T-helper 22 cell (primary cell): ENCODE measurements at regions not wholly inside any gene's neighbourhood (a gene's known extent, or its start where the extent isn't known, plus 50 kb on each side); places are given as distances from the start of the nearest gene placed in this dataset.

Experiments
- DNase-seq: peaks from one replicate; pipeline ENCODE4 v3.0.0-alpha.2; 2020; ENCODE audit warnings: low read depth

DNA sequence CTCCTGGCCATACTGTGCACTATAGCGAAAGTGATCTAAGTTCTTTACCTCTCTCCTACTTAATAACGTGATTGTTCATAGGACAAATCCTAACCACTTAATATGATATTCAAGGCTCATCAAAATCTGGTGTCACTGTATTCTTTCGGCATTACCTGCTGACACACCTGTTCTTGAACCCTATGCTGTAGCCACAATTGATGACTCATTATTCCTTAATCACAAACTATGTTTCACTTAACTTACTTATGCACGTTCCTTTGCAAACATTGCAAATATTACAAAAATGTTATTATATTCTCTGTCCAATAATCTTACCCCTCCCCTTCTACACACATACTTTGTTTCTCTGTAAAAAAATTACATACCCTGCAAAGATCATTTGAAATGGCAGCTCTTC lies 158.1 kb upstream of the ADRA1B start:
- DNase-seq, result no peak

DNA sequence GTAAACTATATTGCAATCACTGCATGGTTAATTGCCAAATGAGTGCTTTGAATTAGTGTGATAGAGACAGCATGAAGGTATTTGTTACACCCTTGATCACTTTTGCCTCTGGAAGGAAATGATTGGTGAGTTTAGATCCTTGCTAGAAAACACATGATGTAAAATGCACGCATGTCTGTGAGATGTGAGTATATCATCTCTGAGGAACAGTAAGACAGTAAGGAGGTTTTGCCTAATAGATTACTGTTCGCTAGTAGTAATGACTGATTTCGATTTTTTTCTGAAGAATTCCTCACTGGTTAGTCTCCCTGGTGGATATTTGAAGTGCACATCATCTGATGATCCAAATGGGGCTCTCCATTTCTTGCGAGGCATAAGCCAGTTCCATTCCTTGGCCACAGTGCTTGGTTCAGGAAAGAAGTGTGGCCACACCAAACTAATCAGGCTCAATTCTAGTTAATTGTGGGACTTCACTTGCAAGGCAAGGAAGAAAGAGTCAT lies 156.4 kb upstream of the ADRA1B start:
- DNase-seq, result no peak

DNA sequence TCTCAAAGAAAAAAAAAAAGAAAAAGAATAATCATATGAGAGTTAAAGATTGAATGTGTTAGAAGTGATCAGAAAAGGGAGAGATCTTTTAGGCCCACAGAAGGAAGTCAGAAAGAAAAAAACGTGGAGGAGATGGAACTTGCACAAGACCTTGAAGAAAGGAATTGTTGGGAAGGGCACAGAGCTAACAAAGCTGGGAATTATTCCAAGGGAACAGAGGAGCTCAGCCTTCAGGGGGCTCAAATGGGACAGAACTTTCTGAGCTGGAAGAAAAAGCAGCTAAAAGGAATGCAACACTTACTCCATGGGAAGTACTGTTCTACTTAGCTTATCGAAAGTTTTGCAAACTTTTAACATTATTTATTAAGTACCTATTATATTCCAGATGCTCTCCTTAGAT lies 153.4 kb upstream of the ADRA1B start:
- no peak for DNase-seq

GRCh38 chr5:159763562-159763961 lies 152.7 kb upstream of the ADRA1B start:
- no peak for DNase-seq

DNA sequence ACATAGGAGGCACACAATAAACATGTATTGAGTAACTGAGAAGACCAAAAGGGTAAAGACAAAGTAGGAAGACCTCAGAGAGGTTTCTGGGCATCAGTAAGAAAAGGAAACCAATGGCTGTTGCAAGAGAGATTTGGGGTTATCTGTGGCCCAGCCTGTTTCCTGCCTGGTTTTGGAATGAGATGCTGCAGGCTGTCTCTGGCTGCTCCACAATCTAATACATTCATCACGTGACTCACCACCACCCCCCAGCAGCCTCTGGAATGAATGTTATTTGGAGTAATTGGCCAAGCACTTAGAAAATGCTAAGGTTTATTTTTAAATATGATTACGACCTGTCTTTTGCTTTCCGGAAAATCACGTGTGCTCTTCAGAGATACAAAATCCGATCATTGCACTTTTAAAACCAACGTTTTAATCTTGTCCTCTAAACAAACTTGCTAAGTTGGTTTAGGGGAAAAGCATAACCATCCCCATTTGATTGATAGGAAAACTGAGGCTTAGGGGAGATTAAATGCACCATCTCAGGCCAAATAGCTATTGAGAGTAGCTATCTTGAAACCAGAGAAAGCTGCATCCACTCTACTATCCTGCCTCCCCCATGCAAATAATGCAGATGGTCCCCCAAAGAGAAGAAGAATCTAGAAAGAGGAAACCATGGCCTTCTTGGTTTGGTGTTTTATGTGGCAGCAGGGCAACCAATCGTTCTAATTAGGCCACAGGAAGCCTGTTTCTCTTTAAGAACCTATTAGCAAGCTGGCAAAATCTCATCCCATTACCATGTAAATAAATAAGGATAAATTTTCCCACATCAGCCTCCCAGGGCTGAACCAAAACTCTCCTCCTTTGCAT lies 151.8 kb upstream of the ADRA1B start:
- DNase-seq, result no peak

DNA sequence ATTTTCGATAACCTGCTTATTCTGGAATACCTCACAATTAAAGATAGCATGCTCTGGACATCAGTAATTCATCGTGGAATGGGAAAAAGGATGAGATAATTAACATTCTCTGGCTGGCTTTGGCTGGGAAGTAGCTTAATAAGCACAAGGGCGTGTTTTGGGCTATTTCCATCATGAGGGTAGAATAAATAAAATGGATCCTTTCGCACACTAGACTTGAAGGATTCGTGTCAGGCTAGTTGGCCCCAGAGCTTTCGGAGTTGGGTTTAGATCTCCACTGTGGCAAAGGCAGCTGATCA lies 151.2 kb upstream of the ADRA1B start:
- no peak for DNase-seq

DNA sequence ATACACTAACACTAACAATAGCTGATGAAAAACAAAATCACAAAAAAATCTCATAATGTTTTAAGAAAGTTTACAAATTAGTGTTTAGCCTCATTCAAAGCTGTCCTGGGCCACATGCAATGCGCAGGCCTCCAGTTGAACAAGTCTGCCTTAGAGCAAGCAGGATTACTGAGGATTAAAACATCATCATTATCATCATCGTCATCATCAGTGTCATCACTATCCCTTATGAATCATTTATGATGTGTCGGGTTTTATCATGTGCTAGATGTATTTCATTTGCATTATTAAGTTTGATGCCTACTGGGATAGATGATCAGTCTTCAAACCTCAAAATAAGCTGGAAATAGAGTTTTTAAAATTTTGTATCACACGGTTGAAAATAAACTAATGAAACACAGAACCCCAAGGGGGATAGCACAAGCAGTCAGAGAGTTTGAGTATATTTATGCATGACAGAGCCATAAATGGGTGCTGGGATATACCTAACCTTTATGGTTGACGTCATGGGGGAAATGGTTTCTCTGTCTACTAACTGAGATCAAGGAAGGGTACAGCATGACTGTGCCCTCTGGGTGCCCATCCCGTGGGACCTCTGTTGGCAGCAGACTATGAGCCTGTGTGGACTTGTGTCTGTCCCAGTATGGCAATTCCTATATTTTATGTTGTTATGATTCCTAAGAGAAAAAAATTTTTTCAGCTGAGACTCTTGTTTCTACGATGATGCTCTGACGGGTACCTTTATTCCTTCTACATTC lies 150.3 kb upstream of the ADRA1B start:
- DNase-seq, result no peak

GRCh38 chr5:159768243-159768642 lies 148.0 kb upstream of the ADRA1B start:
- DNase-seq, result no peak

GRCh38 chr5:159772698-159773061 lies 143.6 kb upstream of the ADRA1B start:
- no peak for DNase-seq

DNA sequence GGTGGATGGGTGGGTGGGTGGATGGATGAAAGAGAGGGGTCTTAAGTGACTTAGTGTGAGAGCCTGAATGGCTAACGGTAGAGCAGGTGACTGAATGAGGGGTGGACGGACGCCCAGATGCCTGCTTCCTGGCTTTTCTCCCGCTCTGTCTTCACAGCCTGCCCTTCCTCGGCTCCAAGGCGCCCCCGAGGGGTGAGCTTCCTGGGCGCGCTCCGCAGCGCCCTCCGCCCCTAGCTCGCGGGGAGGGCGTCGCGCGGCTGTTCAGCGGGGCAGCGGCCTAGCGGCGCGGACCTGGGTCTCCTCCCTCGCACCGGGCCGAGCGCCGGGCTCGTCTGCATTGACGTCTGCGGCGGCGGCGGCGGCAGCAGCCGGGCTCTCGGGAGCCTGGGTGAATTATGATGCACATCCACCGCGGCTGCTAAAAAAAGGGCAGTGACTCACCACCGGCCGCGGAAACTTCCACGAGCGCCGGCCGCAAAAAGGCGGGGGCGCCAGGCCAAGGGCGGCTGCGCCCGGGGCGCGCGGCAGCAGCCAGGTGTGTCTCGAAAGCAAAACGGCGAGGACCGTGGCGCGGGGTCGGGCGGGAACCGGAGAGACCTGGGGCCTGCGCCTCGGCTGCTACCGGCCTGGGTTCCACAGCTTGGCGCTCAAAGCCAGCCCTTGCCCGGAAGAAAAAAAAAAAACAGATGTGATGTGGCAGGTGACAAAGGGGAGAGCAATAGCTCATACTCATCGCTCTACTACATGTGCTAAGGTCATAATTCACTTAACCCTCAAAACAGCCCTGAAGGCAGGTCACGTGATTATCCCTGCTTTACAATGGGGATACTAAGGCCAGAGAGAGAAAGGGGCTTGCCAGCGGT lies 143.0 kb upstream of the ADRA1B start:
- DNase-seq, result peak; percentile 10

GRCh38 chr5:159774476-159775031 lies 141.7 kb upstream of the ADRA1B start:
- DNase-seq, result no peak

DNA sequence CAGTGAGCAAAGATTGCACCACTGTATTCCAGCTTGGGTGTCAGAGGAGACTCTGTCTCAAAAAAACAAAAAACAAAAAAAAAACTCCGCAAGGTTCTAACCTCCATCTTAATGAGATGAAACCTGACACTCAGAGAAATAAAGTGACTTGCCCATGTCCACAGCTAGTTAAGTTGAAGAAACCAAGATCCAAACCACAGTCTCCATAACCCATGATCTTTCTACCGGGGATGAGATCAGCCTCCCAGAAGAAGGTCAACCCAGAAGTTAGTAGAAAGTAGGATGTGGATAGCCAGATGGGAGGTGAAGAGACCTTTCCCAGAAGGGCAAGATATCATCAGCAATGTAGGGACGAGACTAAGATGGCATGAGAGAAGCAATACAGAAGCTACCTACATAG lies 140.4 kb upstream of the ADRA1B start:
- no peak for DNase-seq

DNA sequence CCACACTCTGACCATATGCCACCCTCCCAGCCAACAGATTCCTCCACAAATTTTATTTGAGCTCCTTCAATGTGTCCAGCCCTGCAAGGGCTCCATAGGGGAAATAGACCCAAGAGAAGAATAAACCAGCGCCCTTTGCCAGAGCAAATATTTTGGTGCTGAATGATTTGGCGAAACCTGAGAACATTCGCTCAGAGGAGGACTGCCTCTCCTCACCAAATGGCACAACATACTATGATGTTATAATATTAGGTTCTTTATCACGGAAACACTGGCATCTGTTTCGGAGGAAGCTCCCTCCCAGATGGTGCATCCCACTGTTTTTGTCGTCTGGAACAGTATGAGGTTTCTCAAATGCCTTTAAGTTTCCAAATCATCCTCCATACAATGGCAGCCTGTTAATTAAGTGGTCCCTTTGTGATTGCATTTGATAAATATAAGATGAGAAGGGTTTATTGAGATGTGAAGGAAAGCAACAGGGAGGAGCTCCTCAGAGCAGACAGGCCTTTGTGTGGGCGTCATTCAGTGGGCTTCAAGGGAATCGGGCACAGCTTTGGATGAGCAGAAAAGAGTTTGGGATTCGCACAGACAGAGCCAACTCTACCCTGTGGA lies 139.1 kb upstream of the ADRA1B start:
- DNase-seq, result no peak

GRCh38 chr5:159779481-159779880 lies 136.8 kb upstream of the ADRA1B start:
- DNase-seq, result no peak

DNA sequence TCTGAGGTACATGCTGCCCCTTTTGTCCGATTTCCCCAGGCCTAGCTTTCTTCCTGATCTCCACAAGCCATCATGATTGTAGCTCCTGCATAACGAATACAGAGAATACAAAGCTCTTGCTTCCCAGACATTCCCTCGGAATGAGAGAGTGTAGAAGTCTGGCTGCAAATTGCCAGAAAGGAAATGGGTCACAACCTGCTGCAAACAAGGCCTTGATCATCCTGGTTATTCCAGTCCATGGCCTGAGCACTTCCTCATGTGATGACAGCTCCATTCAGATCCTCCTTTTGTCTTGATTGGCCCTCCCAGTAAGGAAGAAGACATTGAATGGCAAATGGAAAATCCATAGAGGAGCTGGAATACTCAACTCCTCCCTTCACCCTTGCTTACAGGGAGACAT lies 136.0 kb upstream of the ADRA1B start:
- no peak for DNase-seq

GRCh38 chr5:159781626-159782157 lies 134.6 kb upstream of the ADRA1B start:
- no peak for DNase-seq

DNA sequence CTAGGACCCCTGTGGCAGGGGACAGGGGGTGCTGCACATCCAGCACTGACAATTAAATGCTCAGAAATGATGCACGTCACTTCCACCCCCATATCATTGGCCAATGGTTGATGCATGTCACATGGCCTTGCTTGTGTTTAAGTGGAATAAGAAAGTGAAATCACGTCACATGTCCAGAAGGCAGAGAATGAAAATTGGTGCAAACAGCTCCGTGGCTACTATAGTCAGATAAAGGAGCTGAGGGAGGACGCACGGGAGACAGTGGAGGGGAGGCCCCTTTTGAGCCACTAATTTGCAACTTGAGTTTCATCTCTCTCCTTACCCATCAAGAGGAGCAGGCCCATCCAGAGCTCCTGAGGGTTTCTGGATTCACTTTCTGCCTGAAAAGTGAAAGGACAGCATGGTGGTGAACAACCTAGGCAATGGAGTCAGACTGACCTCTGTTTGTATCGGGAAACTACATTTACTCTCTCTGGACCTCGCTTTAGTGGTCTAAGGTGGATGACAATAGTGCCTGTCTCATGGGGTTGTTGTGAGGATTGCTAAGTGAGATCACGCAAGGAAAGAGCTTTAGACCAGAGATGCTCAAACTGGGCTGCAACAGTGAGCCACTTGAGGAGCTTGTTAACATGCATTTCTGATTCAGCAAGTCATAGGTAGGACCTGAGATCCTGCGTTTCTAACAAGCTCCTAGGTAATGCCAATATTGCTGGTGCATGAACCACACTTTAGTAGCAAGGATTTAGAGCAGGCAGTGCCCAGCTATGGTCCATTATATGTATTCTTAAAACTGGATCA lies 133.9 kb upstream of the ADRA1B start:
- no peak for DNase-seq

- DNase-seq, result no peak
These were observed 133.3 kb upstream of the ADRA1B start for GRCh38 chr5:159782995-159783300.

- DNase-seq, result no peak
These were observed 132.5 kb upstream of the ADRA1B start for GRCh38 chr5:159783726-159784247.

DNA sequence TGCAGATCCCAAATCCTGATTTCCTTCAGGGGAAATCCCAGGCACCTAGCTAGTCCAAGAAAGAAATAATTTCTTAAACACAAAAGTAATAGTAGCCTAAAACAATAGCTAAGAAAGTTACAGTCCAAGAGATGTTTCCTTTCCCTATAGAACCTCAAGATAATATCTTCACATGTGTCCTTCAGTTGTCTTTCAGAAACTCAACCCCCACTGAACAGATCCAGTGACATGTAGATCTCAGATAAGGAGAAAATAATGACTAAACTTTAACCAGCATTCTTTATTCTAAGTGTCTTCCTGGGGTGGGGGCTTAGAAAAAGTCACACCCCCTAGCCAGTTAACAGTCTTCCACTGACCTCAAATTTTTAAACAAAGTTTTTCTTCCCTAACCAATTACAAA lies 131.3 kb upstream of the ADRA1B start:
- DNase-seq, result no peak

DNA sequence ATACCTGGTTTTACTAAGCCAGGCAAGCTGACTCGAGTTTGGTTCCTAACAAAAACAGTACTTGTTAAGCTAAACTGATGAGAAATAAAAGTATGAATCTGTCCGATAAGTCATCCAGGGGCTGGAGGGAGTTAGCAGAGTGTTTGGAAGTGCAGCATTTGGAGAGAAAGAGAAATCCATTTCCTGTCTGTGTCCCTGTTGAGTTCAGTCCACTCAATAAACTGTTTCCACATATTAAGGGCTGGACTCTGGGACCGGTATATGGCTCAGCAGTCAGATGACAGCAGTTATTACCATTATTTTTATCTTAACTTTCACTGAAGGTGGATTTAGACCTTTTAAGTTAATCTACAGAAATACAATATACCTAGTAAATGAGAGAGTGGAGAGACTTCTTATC lies 130.6 kb upstream of the ADRA1B start:
- DNase-seq, result no peak
